HEK293 (cell line): ENCODE measurements at regions not wholly inside any gene's neighbourhood (a gene's known extent, or its start where the extent isn't known, plus 50 kb on each side); places are given as distances from the start of the nearest gene placed in this dataset.

Experiments used
- CTCF ChIA-PET: fragments of 350-600 bp; formaldehyde crosslinking; extraction: SDS; loops from one replicate; lab custom pipeline; 2021; ENCODE audit warnings: antibody characterized with exemption; lab: Yijun Ruan, JAX
- POLR2A ChIA-PET: fragments of 300-600 bp; formaldehyde crosslinking; extraction: SDS; loops from one replicate; lab custom pipeline; 2020; ENCODE audit warnings: antibody characterized with exemption, inconsistent platforms; lab: Yijun Ruan, JAX
- H3K27ac ChIP-seq: fragments of 200-500 bp; sonication (Bioruptor generic); 2 replicates; pipeline ENCODE4 v1.5.1; 2014; ENCODE audit warnings: low read depth, low read length, control low read depth, inconsistent platforms; ENCODE audit errors: extremely low read depth
- H3K36me3 ChIP-seq, 2 experiments: fragments of 200-500 bp in 1 of 2; sonication (Bioruptor generic) in 1 of 2; 1 replicate in 1 of 2; 2 replicates in 1 of 2; pipeline ENCODE4 v1.5.1; 2014 to 2017; ENCODE audit warnings: inconsistent platforms in 2 of 2, low read length in 2 of 2; ENCODE audit not compliant: control insufficient read depth in 2 of 2, insufficient read depth in 1 of 2
- H3K4me1 ChIP-seq: fragments of 200-500 bp; sonication (Bioruptor generic); 2 replicates; pipeline ENCODE4 v1.5.1; 2014; ENCODE audit warnings: mild to moderate bottlenecking, low read length, inconsistent platforms; ENCODE audit not compliant: control insufficient read depth, insufficient read depth
- H3K4me3 ChIP-seq: 2 replicates; pipeline ENCODE4 v1.5.1; 2011; ENCODE audit warnings: low read depth, mild to moderate bottlenecking, control low read depth, low read length, moderate library complexity
- H3K9me3 ChIP-seq: fragments of 200-500 bp; sonication (Bioruptor generic); 2 replicates; pipeline ENCODE4 v1.5.1; 2014; ENCODE audit warnings: low read depth, low read length, inconsistent platforms; ENCODE audit not compliant: control insufficient read depth, insufficient read depth
- BCL6B ChIP-seq: fragments of 450-650 bp; formaldehyde crosslinking; IDR thresholded peaks from 2 replicates; pipeline ENCODE4 v1.5.1; 2017; ENCODE audit warnings: missing biosample characterization, missing genetic modification characterization
- HOXD13 ChIP-seq: sonication (generic); formaldehyde crosslinking; IDR thresholded peaks from 2 replicates; pipeline ENCODE4 v1.8.0; 2022; ENCODE audit warnings: missing genetic modification reagents, borderline replicate concordance
- KLF10 ChIP-seq: fragments of 450-650 bp; IDR thresholded peaks from 2 replicates; pipeline ENCODE4 v1.5.1; 2018; ENCODE audit warnings: missing biosample characterization, mild to moderate bottlenecking, missing genetic modification characterization
- KLF7 ChIP-seq: fragments of 450-650 bp; formaldehyde crosslinking; IDR thresholded peaks from 2 replicates; pipeline ENCODE4 v1.5.1; 2016; ENCODE audit warnings: missing biosample characterization, missing genetic modification characterization, borderline replicate concordance
- SP7 ChIP-seq: fragments of 450-650 bp; formaldehyde crosslinking; IDR thresholded peaks from 2 replicates; pipeline ENCODE4 v1.5.1; 2016; ENCODE audit warnings: missing biosample characterization, missing genetic modification characterization
- TCF7L2 ChIP-seq: IDR thresholded peaks from 2 replicates; pipeline ENCODE4 v1.6.1; 2011; ENCODE audit warnings: low read depth, mild to moderate bottlenecking, inconsistent platforms, low read length, moderate library complexity, borderline replicate concordance
- TSHZ1 ChIP-seq: fragments of 450-650 bp; formaldehyde crosslinking; IDR thresholded peaks from 2 replicates; pipeline ENCODE4 v1.5.1; 2016; ENCODE audit warnings: missing biosample characterization, missing genetic modification characterization, borderline replicate concordance
- YY1 ChIP-seq: fragments of 450-650 bp; formaldehyde crosslinking; IDR thresholded peaks from 2 replicates; pipeline ENCODE4 v1.5.1; 2018; ENCODE audit warnings: missing biosample characterization, missing genetic modification characterization
- ZFP37 ChIP-seq: fragments of 450-650 bp; formaldehyde crosslinking; IDR thresholded peaks from 2 replicates; pipeline ENCODE4 v1.5.1; 2016; ENCODE audit warnings: missing biosample characterization, missing genetic modification characterization
- ZNF10 ChIP-seq: fragments of 450-650 bp; formaldehyde crosslinking; IDR thresholded peaks from 2 replicates; pipeline ENCODE4 v1.5.1; 2017; ENCODE audit warnings: missing biosample characterization, missing genetic modification characterization
- ZNF214 ChIP-seq: fragments of 450-650 bp; formaldehyde crosslinking; IDR thresholded peaks from 2 replicates; pipeline ENCODE4 v1.5.1; 2017; ENCODE audit warnings: missing biosample characterization, mild to moderate bottlenecking, missing genetic modification characterization, borderline replicate concordance
- ZNF292 ChIP-seq: fragments of 450-650 bp; formaldehyde crosslinking; IDR thresholded peaks from 2 replicates; pipeline ENCODE4 v1.5.1; 2016; ENCODE audit warnings: low read depth, missing biosample characterization, missing genetic modification characterization, borderline replicate concordance
- ZNF394 ChIP-seq: fragments of 450-650 bp; formaldehyde crosslinking; IDR thresholded peaks from 2 replicates; pipeline ENCODE4 v1.5.1; 2016; ENCODE audit warnings: missing biosample characterization, missing genetic modification characterization, mild to moderate bottlenecking, moderate library complexity, borderline replicate concordance
- ZNF510 ChIP-seq: fragments of 450-650 bp; formaldehyde crosslinking; IDR thresholded peaks from 2 replicates; pipeline ENCODE4 v1.5.1; 2018; ENCODE audit warnings: mild to moderate bottlenecking, missing genetic modification characterization, missing biosample characterization; ENCODE audit not compliant: insufficient replicate concordance
- ZNF521 ChIP-seq: fragments of 450-650 bp; formaldehyde crosslinking; IDR thresholded peaks from 2 replicates; pipeline ENCODE4 v1.5.1; 2017; ENCODE audit warnings: missing biosample characterization, mild to moderate bottlenecking, missing genetic modification characterization
- ZNF580 ChIP-seq: fragments of 450-650 bp; formaldehyde crosslinking; IDR thresholded peaks from 2 replicates; pipeline ENCODE4 v1.5.1; 2016; ENCODE audit warnings: missing biosample characterization, missing genetic modification characterization
- ZNF585B ChIP-seq: fragments of 450-650 bp; formaldehyde crosslinking; IDR thresholded peaks from 2 replicates; pipeline ENCODE4 v1.5.1; 2016; ENCODE audit warnings: missing biosample characterization, missing genetic modification characterization
- ZNF654 ChIP-seq: fragments of 450-650 bp; formaldehyde crosslinking; IDR thresholded peaks from 2 replicates; pipeline ENCODE4 v1.5.1; 2016; ENCODE audit warnings: low read depth, missing biosample characterization, missing genetic modification characterization
- ZNF747 ChIP-seq: fragments of 450-650 bp; formaldehyde crosslinking; IDR thresholded peaks from 2 replicates; pipeline ENCODE4 v1.5.1; 2016; ENCODE audit warnings: missing biosample characterization, missing genetic modification characterization
- ZNF785 ChIP-seq: fragments of 450-650 bp; formaldehyde crosslinking; IDR thresholded peaks from 2 replicates; pipeline ENCODE4 v1.5.1; 2016; ENCODE audit warnings: missing biosample characterization, missing genetic modification characterization
- ZSCAN5A ChIP-seq: fragments of 450-650 bp; formaldehyde crosslinking; IDR thresholded peaks from 2 replicates; pipeline ENCODE4 v1.5.1; 2016; ENCODE audit warnings: missing biosample characterization, missing genetic modification characterization
- TF ChIP-seq, protein P1 (sequence below): fragments of 450-650 bp; formaldehyde crosslinking; conservative IDR thresholded peaks from 2 replicates; pipeline ENCODE4 v1.5.1; 2016; ENCODE audit warnings: low read depth, missing biosample characterization, missing genetic modification characterization
- TF ChIP-seq, protein P2 (sequence below): fragments of 450-650 bp; formaldehyde crosslinking; IDR thresholded peaks from 2 replicates; pipeline ENCODE4 v1.5.1; 2016; ENCODE audit warnings: missing biosample characterization, missing genetic modification characterization
- TF ChIP-seq, protein P3 (sequence below): sonication (generic); formaldehyde crosslinking; IDR thresholded peaks from 2 replicates; pipeline ENCODE4 v1.8.1; 2022; ENCODE audit warnings: mild to moderate bottlenecking, moderate library complexity, missing genetic modification reagents

DNA sequence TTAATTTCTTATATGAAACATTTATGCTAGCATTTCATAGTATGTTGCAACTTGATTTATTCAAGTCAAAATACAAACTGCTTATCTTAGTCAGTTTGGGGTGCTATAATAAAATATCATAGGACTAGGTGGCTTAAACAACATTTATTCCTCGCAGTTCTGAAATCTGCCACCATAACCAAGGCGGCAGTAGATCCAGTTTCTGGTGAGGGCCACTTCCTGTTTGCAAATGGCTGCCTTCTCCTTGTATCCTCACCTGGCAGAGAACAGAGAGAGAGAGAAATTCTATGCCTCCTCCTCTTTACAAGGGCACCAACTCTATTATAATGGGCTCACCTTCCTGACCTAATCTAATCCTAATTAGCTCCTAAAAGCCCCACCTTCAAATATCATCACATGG, 76.1 kb upstream of the RGS2 start (continued):
- TF ChIP-seq, protein P1, sequence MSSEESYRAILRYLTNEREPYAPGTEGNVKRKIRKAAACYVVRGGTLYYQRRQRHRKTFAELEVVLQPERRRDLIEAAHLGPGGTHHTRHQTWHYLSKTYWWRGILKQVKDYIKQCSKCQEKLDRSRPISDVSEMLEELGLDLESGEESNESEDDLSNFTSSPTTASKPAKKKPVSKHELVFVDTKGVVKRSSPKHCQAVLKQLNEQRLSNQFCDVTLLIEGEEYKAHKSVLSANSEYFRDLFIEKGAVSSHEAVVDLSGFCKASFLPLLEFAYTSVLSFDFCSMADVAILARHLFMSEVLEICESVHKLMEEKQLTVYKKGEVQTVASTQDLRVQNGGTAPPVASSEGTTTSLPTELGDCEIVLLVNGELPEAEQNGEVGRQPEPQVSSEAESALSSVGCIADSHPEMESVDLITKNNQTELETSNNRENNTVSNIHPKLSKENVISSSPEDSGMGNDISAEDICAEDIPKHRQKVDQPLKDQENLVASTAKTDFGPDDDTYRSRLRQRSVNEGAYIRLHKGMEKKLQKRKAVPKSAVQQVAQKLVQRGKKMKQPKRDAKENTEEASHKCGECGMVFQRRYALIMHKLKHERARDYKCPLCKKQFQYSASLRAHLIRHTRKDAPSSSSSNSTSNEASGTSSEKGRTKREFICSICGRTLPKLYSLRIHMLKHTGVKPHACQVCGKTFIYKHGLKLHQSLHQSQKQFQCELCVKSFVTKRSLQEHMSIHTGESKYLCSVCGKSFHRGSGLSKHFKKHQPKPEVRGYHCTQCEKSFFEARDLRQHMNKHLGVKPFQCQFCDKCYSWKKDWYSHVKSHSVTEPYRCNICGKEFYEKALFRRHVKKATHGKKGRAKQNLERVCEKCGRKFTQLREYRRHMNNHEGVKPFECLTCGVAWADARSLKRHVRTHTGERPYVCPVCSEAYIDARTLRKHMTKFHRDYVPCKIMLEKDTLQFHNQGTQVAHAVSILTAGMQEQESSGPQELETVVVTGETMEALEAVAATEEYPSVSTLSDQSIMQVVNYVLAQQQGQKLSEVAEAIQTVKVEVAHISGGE (tag by site-specific recombination) = no peak
- TF ChIP-seq ZNF747 (tag by site-specific recombination) = no peak
- TF ChIP-seq BCL6B (tag by site-specific recombination) = no peak
- no peak for TF ChIP-seq KLF10 (tag by site-specific recombination)
- TF ChIP-seq ZNF785 (tag by site-specific recombination) = no peak
- TF ChIP-seq, protein P2, sequence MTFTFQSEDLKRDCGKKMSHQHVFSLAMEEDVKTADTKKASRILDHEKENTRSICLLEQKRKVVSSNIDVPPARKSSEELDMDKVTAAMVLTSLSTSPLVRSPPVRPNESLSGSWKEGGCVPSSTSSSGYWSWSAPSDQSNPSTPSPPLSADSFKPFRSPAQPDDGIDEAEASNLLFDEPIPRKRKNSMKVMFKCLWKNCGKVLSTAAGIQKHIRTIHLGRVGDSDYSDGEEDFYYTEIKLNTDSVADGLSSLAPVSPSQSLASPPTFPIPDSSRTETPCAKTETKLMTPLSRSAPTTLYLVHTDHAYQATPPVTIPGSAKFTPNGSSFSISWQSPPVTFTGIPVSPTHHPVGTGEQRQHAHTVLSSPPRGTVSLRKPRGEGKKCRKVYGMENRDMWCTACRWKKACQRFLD (tag by site-specific recombination) = no peak
- no peak for TF ChIP-seq ZNF510
- TF ChIP-seq ZNF585B (tag by site-specific recombination) = no peak
- TF ChIP-seq, all 188 proteins: peak for 0

DNA sequence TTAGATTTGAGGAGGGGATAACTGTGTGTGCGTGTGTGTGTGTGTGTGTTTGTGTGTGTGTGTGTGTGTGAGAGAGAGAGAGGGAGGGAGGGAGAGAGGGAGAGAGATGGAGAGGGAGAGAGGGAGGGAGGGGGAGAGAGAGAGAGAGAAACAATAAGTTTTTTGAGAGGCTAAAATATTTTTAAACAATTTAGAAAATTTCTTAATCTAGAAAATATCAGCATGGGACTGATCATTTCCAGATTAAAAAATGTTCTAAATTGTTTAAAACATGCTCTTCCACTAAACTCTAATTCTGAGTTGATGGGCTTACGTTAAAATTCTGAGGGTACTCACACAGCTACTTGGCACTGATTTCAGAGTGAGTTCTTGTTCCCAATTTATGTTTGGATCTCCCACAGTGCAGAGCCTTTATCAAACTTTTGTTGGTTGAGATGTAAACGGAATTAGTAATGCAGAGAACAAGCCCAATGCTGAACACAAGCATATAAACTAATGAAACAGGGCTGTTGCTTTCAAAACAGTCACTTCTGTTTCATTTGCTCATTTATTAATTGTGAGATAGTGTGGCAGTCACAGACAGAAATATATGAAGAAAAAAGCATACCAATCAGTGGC, 73.4 kb upstream of the RGS2 start:
- no peak overlapping the region for H3K27ac ChIP-seq
- H3K4me3 ChIP-seq = no peak overlapping the region
- H3K4me1 ChIP-seq = no peaks in the 10 kb centered on the region
- ChIA-PET CTCF (no interaction called here), POLR2A (no interaction called here)
- H3K36me3 ChIP-seq = no peaks in the 10 kb centered on the region
- no peaks in the 10 kb centered on the region for H3K9me3 ChIP-seq
- no peak for TF ChIP-seq ZNF521 (tag by site-specific recombination)
- TF ChIP-seq SP7 (tag by site-specific recombination) = no peak
- no peak for TF ChIP-seq YY1 (tag by site-specific recombination)
- no peak for TF ChIP-seq ZSCAN5A
- no peak for TF ChIP-seq KLF7
- no peak for TF ChIP-seq ZNF580
- TF ChIP-seq ZNF214 (tag by site-specific recombination) = no peak
- no peak for TF ChIP-seq ZNF654
- TF ChIP-seq ZNF394 (tag by site-specific recombination) = no peak
- TF ChIP-seq ZNF292 (tag by site-specific recombination) = no peak
- no peak for TF ChIP-seq TCF7L2
- no peak for TF ChIP-seq HOXD13 (CRISPR knock-in tag)
- no peak for TF ChIP-seq ZNF10 (tag by site-specific recombination)
- TF ChIP-seq ZNF510 = no peak
- TF ChIP-seq ZFP37 (tag by site-specific recombination) = no peak
- no peak for TF ChIP-seq TSHZ1 (tag by site-specific recombination)
- TF ChIP-seq, protein P3, sequence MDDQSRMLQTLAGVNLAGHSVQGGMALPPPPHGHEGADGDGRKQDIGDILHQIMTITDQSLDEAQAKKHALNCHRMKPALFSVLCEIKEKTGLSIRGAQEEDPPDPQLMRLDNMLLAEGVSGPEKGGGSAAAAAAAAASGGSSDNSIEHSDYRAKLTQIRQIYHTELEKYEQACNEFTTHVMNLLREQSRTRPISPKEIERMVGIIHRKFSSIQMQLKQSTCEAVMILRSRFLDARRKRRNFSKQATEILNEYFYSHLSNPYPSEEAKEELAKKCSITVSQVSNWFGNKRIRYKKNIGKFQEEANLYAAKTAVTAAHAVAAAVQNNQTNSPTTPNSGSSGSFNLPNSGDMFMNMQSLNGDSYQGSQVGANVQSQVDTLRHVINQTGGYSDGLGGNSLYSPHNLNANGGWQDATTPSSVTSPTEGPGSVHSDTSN (CRISPR knock-in tag) = no peak
